AG08396 (cell line): ENCODE measurements at regions not wholly inside any gene's neighbourhood (a gene's known extent, or its start where the extent isn't known, plus 50 kb on each side); places are given as distances from the start of the nearest gene placed in this dataset.
"Not testable (repeated sequence)": the region's sequence is repeated elsewhere in the genome, so short reads cannot be mapped to it uniquely, and the experiment has no call there.

Experiments
- DNase-seq: peaks from one replicate; pipeline ENCODE4 v3.0.0; 2012; ENCODE audit warnings: low spot score, mixed read lengths

- no peak for DNase-seq
Observed at GRCh38 chr22:22776121-22776520, 111.5 kb upstream of the IGLL5 start.

- no peak for DNase-seq
Observed at GRCh38 chr22:22779213-22779612, 108.4 kb upstream of the IGLL5 start.

GRCh38 chr22:22783575-22783974 is 104.0 kb upstream of the IGLL5 start:
- no peak for DNase-seq

GRCh38 chr22:22784249-22785039 is 103.2 kb upstream of the IGLL5 start:
- DNase-seq = no peak

- DNase-seq = no peak
Observed at GRCh38 chr22:22785316-22786065, 102.1 kb upstream of the IGLL5 start.

- DNase-seq = no peak
Observed at GRCh38 chr22:22786301-22787115, 101.1 kb upstream of the IGLL5 start.

GRCh38 chr22:22787151-22787550 is 100.5 kb upstream of the IGLL5 start:
- no peak for DNase-seq

GRCh38 chr22:22787786-22788459 is 99.7 kb upstream of the IGLL5 start:
- peak; percentile 59 for DNase-seq

GRCh38 chr22:22788460-22789037 is 99.1 kb upstream of the IGLL5 start:
- no peak for DNase-seq

GRCh38 chr22:22789233-22789921 is 98.2 kb upstream of the IGLL5 start:
- DNase-seq = no peak

GRCh38 chr22:22789922-22790845 is 97.4 kb upstream of the IGLL5 start:
- no peak for DNase-seq

GRCh38 chr22:22791438-22792181 is 96.0 kb upstream of the IGLL5 start:
- DNase-seq = no peak

GRCh38 chr22:22792205-22792786 is 95.3 kb upstream of the IGLL5 start:
- DNase-seq = not testable (repeated sequence)

GRCh38 chr22:22795639-22796038 is 92.0 kb upstream of the IGLL5 start:
- not testable (repeated sequence) for DNase-seq

GRCh38 chr22:22796724-22797123 is 90.9 kb upstream of the IGLL5 start:
- DNase-seq = no peak

GRCh38 chr22:22798232-22798616 is 89.4 kb upstream of the IGLL5 start:
- DNase-seq = no peak

GRCh38 chr22:22798716-22799115 is 88.9 kb upstream of the IGLL5 start:
- no peak for DNase-seq

GRCh38 chr22:22799561-22799960 is 88.1 kb upstream of the IGLL5 start:
- no peak for DNase-seq

GRCh38 chr22:22800716-22801115 is 86.9 kb upstream of the IGLL5 start:
- DNase-seq = no peak
